ENCODE measurements at regions not wholly inside any gene's neighbourhood (a gene's known extent, or its start where the extent isn't known, plus 50 kb on each side); places are given as distances from the start of the nearest gene placed in this dataset.
"Not testable (repeated sequence)": the region's sequence is repeated elsewhere in the genome, so short reads cannot be mapped to it uniquely, and the experiment has no call there.

GRCh38 chr2:184294831-184295230 is 303.5 kb upstream of the ZNF804A start:
- DNase-seq, result no peak

GRCh38 chr2:184297085-184297484 is 301.2 kb upstream of the ZNF804A start:
- DNase-seq, result no peak

GRCh38 chr2:184302506-184302905 is 295.8 kb upstream of the ZNF804A start:
- DNase-seq, result no peak

GRCh38 chr2:184304006-184304405 is 294.3 kb upstream of the ZNF804A start:
- DNase-seq, result no peak

- DNase-seq, result no peak
Measured at GRCh38 chr2:184305105-184305504, 293.2 kb upstream of the ZNF804A start.

- DNase-seq, result no peak
Measured at GRCh38 chr2:184308706-184309105, 289.6 kb upstream of the ZNF804A start.

GRCh38 chr2:184312970-184313369 is 285.4 kb upstream of the ZNF804A start:
- DNase-seq, result no peak

- no peak for DNase-seq
Measured at GRCh38 chr2:184314829-184315228, 283.5 kb upstream of the ZNF804A start.

GRCh38 chr2:184316921-184317320 is 281.4 kb upstream of the ZNF804A start:
- DNase-seq, result no peak

- DNase-seq, result no peak
Measured at GRCh38 chr2:184322615-184323014, 275.7 kb upstream of the ZNF804A start.

- no peak for DNase-seq
Measured at GRCh38 chr2:184326066-184326465, 272.3 kb upstream of the ZNF804A start.

- not testable (repeated sequence) for DNase-seq
Measured at GRCh38 chr2:184327805-184328204, 270.5 kb upstream of the ZNF804A start.

- DNase-seq, result not testable (repeated sequence)
Measured at GRCh38 chr2:184330561-184330960, 267.8 kb upstream of the ZNF804A start.

- no peak for DNase-seq
Measured at GRCh38 chr2:184336688-184337087, 261.6 kb upstream of the ZNF804A start.

GRCh38 chr2:184338771-184339170 is 259.6 kb upstream of the ZNF804A start:
- DNase-seq, result no peak

GRCh38 chr2:184339966-184340365 is 258.4 kb upstream of the ZNF804A start:
- no peak for DNase-seq

GRCh38 chr2:184346338-184346862 is 251.9 kb upstream of the ZNF804A start:
- no peak for DNase-seq

- no peak for DNase-seq
Measured at GRCh38 chr2:184351126-184351525, 247.2 kb upstream of the ZNF804A start.

GRCh38 chr2:184357033-184357432 is 241.3 kb upstream of the ZNF804A start:
- no peak for DNase-seq

- no peak for DNase-seq
Measured at GRCh38 chr2:184359379-184359778, 238.9 kb upstream of the ZNF804A start.

GRCh38 chr2:184363213-184363612 is 235.1 kb upstream of the ZNF804A start:
- DNase-seq, result no peak

- DNase-seq, result no peak
Measured at GRCh38 chr2:184367211-184367610, 231.1 kb upstream of the ZNF804A start.

- no peak for DNase-seq
Measured at GRCh38 chr2:184369307-184369706, 229.0 kb upstream of the ZNF804A start.

- no peak for DNase-seq
Measured at GRCh38 chr2:184370954-184371353, 227.4 kb upstream of the ZNF804A start.

GRCh38 chr2:184371641-184372040 is 226.7 kb upstream of the ZNF804A start:
- no peak for DNase-seq

GRCh38 chr2:184372484-184372883 is 225.8 kb upstream of the ZNF804A start:
- no peak for DNase-seq
